Activated naive CD4-positive, alpha-beta T cell treated with anti-CD3 and anti-CD28 coated beads for 36 hours (primary cell): ENCODE measurements at regions not wholly inside any gene's neighbourhood (a gene's known extent, or its start where the extent isn't known, plus 50 kb on each side); places are given as distances from the start of the nearest gene placed in this dataset.
"Not testable (repeated sequence)": the region's sequence is repeated elsewhere in the genome, so short reads cannot be mapped to it uniquely, and the experiment has no call there.

ENCODE experiments used
- CTCF ChIA-PET: fragments of 350-600 bp; sonication (Branson Sonifier 250); formaldehyde crosslinking; loops from one replicate; lab custom pipeline; 2021; ENCODE audit warnings: antibody characterized with exemption; lab: Charles Lee
- DNase-seq: peaks from one replicate; pipeline ENCODE4 v3.0.0-alpha.2; 2020
- H3K27ac Mint-ChIP-seq: one replicate; pipeline ENCODE4 v1.8.0; 2021; ENCODE audit warnings: mild to moderate bottlenecking, mixed read lengths
- H3K27me3 Mint-ChIP-seq: one replicate; pipeline ENCODE4 v1.8.0; 2021; ENCODE audit warnings: low read depth, mixed read lengths
- H3K36me3 Mint-ChIP-seq: one replicate; pipeline ENCODE4 v1.8.0; 2021; ENCODE audit warnings: low read depth, mixed read lengths
- H3K4me1 Mint-ChIP-seq: one replicate; pipeline ENCODE4 v1.8.0; 2021; ENCODE audit warnings: low read depth, mixed read lengths
- H3K4me3 Mint-ChIP-seq: one replicate; pipeline ENCODE4 v1.8.0; 2021; ENCODE audit warnings: mild to moderate bottlenecking, moderate library complexity, mixed read lengths
- H3K9me3 Mint-ChIP-seq: one replicate; pipeline ENCODE4 v1.8.0; 2021; ENCODE audit warnings: mixed read lengths
- intact Hi-C: fragments of 100-400 bp; cut with micrococcal nuclease; formaldehyde crosslinking; loops from one replicate; pipeline ENCODE4 v1.15.1; 2023

- Mint-ChIP-seq H3K4me3 (no peak overlapping the region), H3K36me3 (no peaks in the 10 kb centered on the region), H3K4me1 (no peaks in the 10 kb centered on the region), H3K9me3 (peaks cover 1% of the 10 kb centered on the region), H3K27ac (no peak overlapping the region), H3K27me3 (no peaks in the 10 kb centered on the region)
- CTCF ChIA-PET: interaction anchor here (0.7 kb wide), 1 partner anchor 54 kb away, joined by 4 read pairs; no protein-coding TSS in a partner anchor
- no peak for DNase-seq
- intact Hi-C loops: no loop called here
Measured at GRCh38 chr16:79897453-79898146, 297.1 kb upstream of the MAF start.

GRCh38 chr16:79897104-79897452 is 296.5 kb upstream of the MAF start:
- Mint-ChIP-seq H3K36me3 (no peaks in the 10 kb centered on the region), H3K4me1 (no peaks in the 10 kb centered on the region), H3K9me3 (peaks cover 1% of the 10 kb centered on the region), H3K4me3 (no peak overlapping the region), H3K27me3 (no peaks in the 10 kb centered on the region), H3K27ac (no peak overlapping the region)
- CTCF ChIA-PET: no interaction called here
- intact Hi-C loops: no loop called here
- DNase-seq: no peak

GRCh38 chr16:79895917-79896203 is 295.3 kb upstream of the MAF start:
- Mint-ChIP-seq H3K27ac (no peak overlapping the region), H3K4me1 (no peaks in the 10 kb centered on the region), H3K4me3 (no peak overlapping the region), H3K27me3 (no peaks in the 10 kb centered on the region), H3K36me3 (no peaks in the 10 kb centered on the region), H3K9me3 (no peaks in the 10 kb centered on the region)
- no peak for DNase-seq
- CTCF ChIA-PET: no interaction called here
- intact Hi-C loops: no loop called here

- H3K4me1 Mint-ChIP-seq: no peaks in the 10 kb centered on the region
- no peak overlapping the region for H3K27ac Mint-ChIP-seq
- intact Hi-C loops: no loop called here
- H3K27me3 Mint-ChIP-seq: no peaks in the 10 kb centered on the region
- H3K9me3 Mint-ChIP-seq: no peaks in the 10 kb centered on the region
- no peak for DNase-seq
- H3K36me3 Mint-ChIP-seq: no peaks in the 10 kb centered on the region
- CTCF ChIA-PET: interaction anchor here (1.2 kb wide), 1 partner anchor 571 kb away, joined by 3 read pairs; no protein-coding TSS in a partner anchor
- no peak overlapping the region for H3K4me3 Mint-ChIP-seq
Measured at GRCh38 chr16:79895053-79895916, 294.7 kb upstream of the MAF start.

- no peak overlapping the region for H3K27ac Mint-ChIP-seq
- CTCF ChIA-PET: no interaction called here
- no peaks in the 10 kb centered on the region for H3K4me1 Mint-ChIP-seq
- no peak for DNase-seq
- H3K9me3 Mint-ChIP-seq: no peaks in the 10 kb centered on the region
- intact Hi-C loops: no loop called here
- no peak overlapping the region for H3K4me3 Mint-ChIP-seq
- H3K27me3 Mint-ChIP-seq: no peaks in the 10 kb centered on the region
- no peaks in the 10 kb centered on the region for H3K36me3 Mint-ChIP-seq
Measured at GRCh38 chr16:79893445-79893844, 292.9 kb upstream of the MAF start.

- intact Hi-C loops: no loop called here
- Mint-ChIP-seq H3K4me3 (no peak overlapping the region), H3K27me3 (no peaks in the 10 kb centered on the region), H3K4me1 (no peaks in the 10 kb centered on the region), H3K27ac (no peak overlapping the region), H3K9me3 (no peaks in the 10 kb centered on the region), H3K36me3 (no peaks in the 10 kb centered on the region)
- CTCF ChIA-PET: no interaction called here
- DNase-seq: no peak
Measured at GRCh38 chr16:79892278-79892677, 291.7 kb upstream of the MAF start.

GRCh38 chr16:79891458-79891857 is 290.9 kb upstream of the MAF start:
- Mint-ChIP-seq H3K27ac (no peak overlapping the region), H3K36me3 (no peaks in the 10 kb centered on the region), H3K4me3 (no peak overlapping the region), H3K4me1 (no peaks in the 10 kb centered on the region), H3K27me3 (no peaks in the 10 kb centered on the region), H3K9me3 (no peaks in the 10 kb centered on the region)
- no peak for DNase-seq
- intact Hi-C loops: no loop called here
- CTCF ChIA-PET: interaction anchor here (1.0 kb wide), 1 partner anchor 113 kb away, joined by 3 read pairs; no protein-coding TSS in a partner anchor

GRCh38 chr16:79887541-79888540 is 287.3 kb upstream of the MAF start:
- Mint-ChIP-seq H3K4me1 (no peaks in the 10 kb centered on the region), H3K9me3 (no peaks in the 10 kb centered on the region), H3K4me3 (no peak overlapping the region), H3K27ac (no peak overlapping the region), H3K27me3 (no peaks in the 10 kb centered on the region), H3K36me3 (no peaks in the 10 kb centered on the region)
- CTCF ChIA-PET: no interaction called here
- intact Hi-C loops: loop anchor here (2.0 kb wide), 1 partner anchor 21 kb away; no protein-coding TSS in a partner anchor
- no peak for DNase-seq

GRCh38 chr16:79885320-79885719 is 284.8 kb upstream of the MAF start:
- H3K36me3 Mint-ChIP-seq: no peaks in the 10 kb centered on the region
- intact Hi-C loops: no loop called here
- no peaks in the 10 kb centered on the region for H3K9me3 Mint-ChIP-seq
- CTCF ChIA-PET: no interaction called here
- no peaks in the 10 kb centered on the region for H3K4me1 Mint-ChIP-seq
- DNase-seq: no peak
- H3K27me3 Mint-ChIP-seq: no peaks in the 10 kb centered on the region
- H3K4me3 Mint-ChIP-seq: no peak overlapping the region
- no peak overlapping the region for H3K27ac Mint-ChIP-seq

GRCh38 chr16:79883494-79883893 is 283.0 kb upstream of the MAF start:
- CTCF ChIA-PET: no interaction called here
- no peak for DNase-seq
- Mint-ChIP-seq H3K36me3 (no peaks in the 10 kb centered on the region), H3K9me3 (no peaks in the 10 kb centered on the region), H3K4me1 (no peaks in the 10 kb centered on the region), H3K27me3 (no peaks in the 10 kb centered on the region), H3K27ac (no peak overlapping the region), H3K4me3 (no peak overlapping the region)
- intact Hi-C loops: no loop called here

- DNase-seq: no peak
- Mint-ChIP-seq H3K4me3 (no peak overlapping the region), H3K4me1 (no peaks in the 10 kb centered on the region), H3K27me3 (no peaks in the 10 kb centered on the region), H3K9me3 (no peaks in the 10 kb centered on the region), H3K27ac (no peak overlapping the region), H3K36me3 (no peaks in the 10 kb centered on the region)
- CTCF ChIA-PET: no interaction called here
- intact Hi-C loops: no loop called here
Measured at GRCh38 chr16:79882340-79883005, 281.9 kb upstream of the MAF start.

GRCh38 chr16:79881107-79881506 is 280.6 kb upstream of the MAF start:
- DNase-seq, H3K27ac Mint-ChIP-seq, H3K27me3 Mint-ChIP-seq, CTCF ChIA-PET, H3K4me1 Mint-ChIP-seq, intact Hi-C loops, H3K4me3 Mint-ChIP-seq, H3K36me3 Mint-ChIP-seq, H3K9me3 Mint-ChIP-seq: not testable (repeated sequence)
